Lung (tissue), 11 donors: ENCODE measurements at regions not wholly inside any gene's neighbourhood (a gene's known extent, or its start where the extent isn't known, plus 50 kb on each side); places are given as distances from the start of the nearest gene placed in this dataset.

Experiments
- ATAC-seq: fragments of 200-7000 bp; cut with Tn5 transposase; one replicate; pipeline ENCODE4 v1.9.1; 2020; ENCODE audit warnings: moderate number of reproducible peaks; ENCODE audit not compliant: insufficient read depth, low FRiP score
- DNase-seq, 3 donors: peaks; one replicate each; pipeline ENCODE4 v3.0.0-alpha.2; 2013 to 2017
- H3K27ac ChIP-seq, 2 donors: one replicate each; pipeline ENCODE4 v1.5.1; 2013; ENCODE audit warnings: mild to moderate bottlenecking in 2 of 2, moderate library complexity in 2 of 2, control low read depth in 1 of 2, inconsistent platforms in 1 of 2, low read depth in 1 of 2, low read length in 1 of 2
- H3K27me3 ChIP-seq, 3 donors: one replicate each; pipeline ENCODE4 v1.5.1; 2013; ENCODE audit warnings: low read length in 2 of 3; ENCODE audit not compliant: control insufficient read depth in 3 of 3, insufficient read depth in 3 of 3
- H3K36me3 ChIP-seq, 4 donors: one replicate each; pipeline ENCODE4 v1.5.1; 2013; ENCODE audit warnings: low read length in 4 of 4, mild to moderate bottlenecking in 1 of 4, moderate library complexity in 1 of 4; ENCODE audit not compliant: control insufficient read depth in 4 of 4, insufficient read depth in 4 of 4
- H3K4me1 ChIP-seq, 5 donors: one replicate each; pipeline ENCODE4 v1.5.1; 2013; ENCODE audit warnings: low read length in 5 of 5, mild to moderate bottlenecking in 2 of 5, moderate library complexity in 1 of 5; ENCODE audit not compliant: control insufficient read depth in 5 of 5, insufficient read depth in 5 of 5
- H3K4me3 ChIP-seq: one replicate; pipeline ENCODE4 v1.5.1; 2013; ENCODE audit warnings: mild to moderate bottlenecking, control low read depth, moderate library complexity
- H3K9ac ChIP-seq, 2 donors: one replicate each; pipeline ENCODE4 v1.5.1; 2013; ENCODE audit warnings: low read length in 2 of 2, control low read depth in 1 of 2; ENCODE audit not compliant: insufficient read depth in 1 of 2
- H3K9me3 ChIP-seq, 4 donors: one replicate each; pipeline ENCODE4 v1.5.1; 2013; ENCODE audit warnings: low read length in 3 of 4, mild to moderate bottlenecking in 1 of 4, moderate library complexity in 1 of 4; ENCODE audit not compliant: control insufficient read depth in 4 of 4, insufficient read depth in 3 of 4
- WGBS, 2 donors: extraction: QIAGEN DNeasy Blood & Tissue Kit; methylation state at CpG; one replicate each; pipeline ENCODE4 v1.1.7; 2013; 5-methylcytosine and 5-hydroxymethylcytosine counted together
- TF ChIP-seq, protein P1 (sequence below): IDR thresholded peaks from 2 replicates; pipeline ENCODE4 v1.5.1; 2012; ENCODE audit warnings: mild to moderate bottlenecking; ENCODE audit errors: control extremely low read depth, extremely low read depth
- donor health status: control.
- donor health status: control.
- donor health status: Bipolar disorder and iron deficiency.
- donor health status: healthy.
- donor health status: DM: yes; HTN: yes; CAD: no.

DNA sequence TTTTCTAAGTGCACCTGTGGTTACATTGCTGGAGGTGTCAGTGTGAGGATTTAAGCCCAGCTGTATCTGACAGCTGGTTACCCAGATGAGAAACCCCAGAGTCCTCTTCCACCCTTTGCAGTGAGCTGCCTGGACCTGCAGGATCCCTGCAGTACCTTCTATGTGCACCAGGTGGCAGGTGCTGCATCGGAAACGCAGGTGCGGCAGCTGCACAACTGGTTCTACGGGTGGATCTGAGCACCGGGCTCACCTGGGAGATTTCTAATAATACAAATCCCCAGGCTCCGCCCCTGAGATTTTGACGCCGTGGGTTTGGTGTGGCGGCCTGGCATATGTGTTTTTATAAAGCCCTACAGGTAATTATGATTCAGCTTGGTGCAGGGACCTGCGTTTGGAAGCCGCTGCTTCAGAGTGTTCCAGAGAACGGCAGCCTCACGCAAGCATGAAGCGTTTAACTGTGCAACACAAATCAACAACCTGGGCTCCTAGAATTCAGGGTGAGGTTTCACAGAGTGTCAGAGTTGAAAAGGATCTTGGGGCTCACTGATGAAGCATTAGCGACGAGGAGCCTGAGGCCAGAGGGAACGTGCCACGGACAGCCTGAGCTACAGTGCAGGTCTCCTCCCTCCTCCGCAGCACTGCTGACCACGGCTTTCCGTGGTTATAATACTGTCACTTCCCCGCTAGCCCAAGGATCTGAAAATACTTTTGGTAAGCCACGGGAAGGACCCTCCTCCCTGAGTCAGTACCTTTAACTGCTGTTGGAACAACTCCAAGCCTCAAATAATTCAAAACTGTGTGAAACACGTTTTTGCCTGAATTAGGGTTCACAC, 96.7 kb upstream of the TRABD2B start:
- Histone ChIP-seq H3K27ac (no peak overlapping the region), H3K4me3 (no peak overlapping the region), H3K36me3 (no peaks in the 10 kb centered on the region), H3K9me3 (peaks cover 0 to 4% (median 0%) of the 10 kb centered on the region in 4 donors), H3K27me3 (peaks cover 0 to 21% (median 21%) of the 10 kb centered on the region in 3 donors), H3K9ac (no peak overlapping the region), H3K4me1 (peaks cover 0 to 4% (median 0%) of the 10 kb centered on the region in 5 donors)
- DNase-seq: peak; percentile 53 to 82 (median 75)
- TF ChIP-seq, protein P1, sequence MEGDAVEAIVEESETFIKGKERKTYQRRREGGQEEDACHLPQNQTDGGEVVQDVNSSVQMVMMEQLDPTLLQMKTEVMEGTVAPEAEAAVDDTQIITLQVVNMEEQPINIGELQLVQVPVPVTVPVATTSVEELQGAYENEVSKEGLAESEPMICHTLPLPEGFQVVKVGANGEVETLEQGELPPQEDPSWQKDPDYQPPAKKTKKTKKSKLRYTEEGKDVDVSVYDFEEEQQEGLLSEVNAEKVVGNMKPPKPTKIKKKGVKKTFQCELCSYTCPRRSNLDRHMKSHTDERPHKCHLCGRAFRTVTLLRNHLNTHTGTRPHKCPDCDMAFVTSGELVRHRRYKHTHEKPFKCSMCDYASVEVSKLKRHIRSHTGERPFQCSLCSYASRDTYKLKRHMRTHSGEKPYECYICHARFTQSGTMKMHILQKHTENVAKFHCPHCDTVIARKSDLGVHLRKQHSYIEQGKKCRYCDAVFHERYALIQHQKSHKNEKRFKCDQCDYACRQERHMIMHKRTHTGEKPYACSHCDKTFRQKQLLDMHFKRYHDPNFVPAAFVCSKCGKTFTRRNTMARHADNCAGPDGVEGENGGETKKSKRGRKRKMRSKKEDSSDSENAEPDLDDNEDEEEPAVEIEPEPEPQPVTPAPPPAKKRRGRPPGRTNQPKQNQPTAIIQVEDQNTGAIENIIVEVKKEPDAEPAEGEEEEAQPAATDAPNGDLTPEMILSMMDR: peak; percentile 63
- ATAC-seq: peak; percentile 77
- WGBS, 2 donors: 22 to 32% methylated on average over 24 of the region's 24 CpGs

- H3K9me3 ChIP-seq: peaks cover 0 to 4% (median 0%) of the 10 kb centered on the region in 4 donors
- no peak for ATAC-seq
- no peak overlapping the region for H3K4me3 ChIP-seq
- WGBS, 2 donors: 53 to 64% methylated on average over 8 of the region's 8 CpGs
- no peak overlapping the region for H3K9ac ChIP-seq
- H3K27me3 ChIP-seq: peaks cover 0 to 21% (median 21%) of the 10 kb centered on the region in 3 donors
- DNase-seq: no peak
- H3K27ac ChIP-seq: no peak overlapping the region
- H3K36me3 ChIP-seq: no peaks in the 10 kb centered on the region
- no peaks in the 10 kb centered on the region for H3K4me1 ChIP-seq
- TF ChIP-seq, protein P1: no peak
These were observed 96.0 kb upstream of the TRABD2B start for GRCh38 chr1:48093147-48093546.

GRCh38 chr1:48092401-48092800, 95.2 kb upstream of the TRABD2B start:
- whole genome bisulfite sequencing, 2 donors: 71 to 84% methylated on average over 7 of the region's 7 CpGs
- Histone ChIP-seq H3K27me3 (peaks cover 0 to 24% (median 18%) of the 10 kb centered on the region in 3 donors), H3K9me3 (peaks cover 0 to 4% (median 0%) of the 10 kb centered on the region in 4 donors), H3K36me3 (no peaks in the 10 kb centered on the region), H3K4me1 (no peaks in the 10 kb centered on the region), H3K4me3 (no peak overlapping the region), H3K27ac (no peak overlapping the region), H3K9ac (no peak overlapping the region)
- TF ChIP-seq, protein P1: no peak
- no peak for ATAC-seq
- no peak for DNase-seq
